Muscle layer of duodenum (tissue), 2 donors: ENCODE measurements at regions not wholly inside any gene's neighbourhood (a gene's known extent, or its start where the extent isn't known, plus 50 kb on each side); places are given as distances from the start of the nearest gene placed in this dataset.

Experiments
- H3K27ac ChIP-seq: one replicate; pipeline ENCODE4 v1.7.0; 2013; ENCODE audit warnings: mild to moderate bottlenecking, low read length
- H3K27me3 ChIP-seq: one replicate; pipeline ENCODE4 v1.7.0; 2013; ENCODE audit warnings: low read depth, mild to moderate bottlenecking, control low read depth, low read length
- H3K36me3 ChIP-seq, 2 donors: one replicate each; pipeline ENCODE4 v1.7.0; 2013; ENCODE audit warnings: low read length in 2 of 2, control low read depth in 1 of 2, mild to moderate bottlenecking in 1 of 2; ENCODE audit not compliant: insufficient read depth in 2 of 2, control insufficient read depth in 1 of 2
- H3K4me1 ChIP-seq, 2 donors: one replicate each; pipeline ENCODE4 v1.7.0; 2013; ENCODE audit warnings: low read length in 2 of 2, mild to moderate bottlenecking in 2 of 2, control low read depth in 1 of 2, moderate library complexity in 1 of 2; ENCODE audit not compliant: insufficient read depth in 2 of 2, control insufficient read depth in 1 of 2
- H3K4me3 ChIP-seq, 2 donors: one replicate each; pipeline ENCODE4 v1.7.0; 2013; ENCODE audit warnings: low read length in 2 of 2, low read depth in 1 of 2, mild to moderate bottlenecking in 1 of 2
- H3K9me3 ChIP-seq, 2 donors: one replicate each; pipeline ENCODE4 v1.7.0; 2013; ENCODE audit warnings: low read length in 2 of 2, control low read depth in 1 of 2, mild to moderate bottlenecking in 1 of 2; ENCODE audit not compliant: control insufficient read depth in 1 of 2
- donor health status: healthy.

- no peaks in the 10 kb centered on the region for H3K36me3 ChIP-seq
- no peaks in the 10 kb centered on the region for H3K9me3 ChIP-seq
- H3K4me1 ChIP-seq, result no peaks in the 10 kb centered on the region
- H3K27me3 ChIP-seq, result no peaks in the 10 kb centered on the region
- H3K4me3 ChIP-seq, result no peak overlapping the region
- H3K27ac ChIP-seq, result no peak overlapping the region
These were observed 112.9 kb upstream of the ATP8B1 start for GRCh38 chr18:57915865-57916582.

- Histone ChIP-seq H3K9me3 (no peaks in the 10 kb centered on the region), H3K27me3 (no peaks in the 10 kb centered on the region), H3K4me1 (no peaks in the 10 kb centered on the region), H3K36me3 (no peaks in the 10 kb centered on the region), H3K4me3 (no peak overlapping the region), H3K27ac (no peak overlapping the region)
These were observed 112.1 kb upstream of the ATP8B1 start for GRCh38 chr18:57915248-57915647.

- Histone ChIP-seq H3K9me3 (no peaks in the 10 kb centered on the region), H3K4me1 (no peaks in the 10 kb centered on the region), H3K36me3 (no peaks in the 10 kb centered on the region), H3K27ac (no peak overlapping the region), H3K27me3 (no peaks in the 10 kb centered on the region), H3K4me3 (no peak overlapping the region)
These were observed 110.6 kb upstream of the ATP8B1 start for GRCh38 chr18:57913686-57914085.

- Histone ChIP-seq H3K36me3 (no peaks in the 10 kb centered on the region), H3K9me3 (no peaks in the 10 kb centered on the region), H3K27me3 (no peaks in the 10 kb centered on the region), H3K27ac (no peak overlapping the region), H3K4me1 (no peaks in the 10 kb centered on the region), H3K4me3 (no peak overlapping the region)
These were observed 107.7 kb upstream of the ATP8B1 start for GRCh38 chr18:57910817-57911216.

GRCh38 chr18:57910134-57910533 is 107.0 kb upstream of the ATP8B1 start:
- Histone ChIP-seq H3K27me3 (no peaks in the 10 kb centered on the region), H3K4me3 (no peak overlapping the region), H3K27ac (no peak overlapping the region), H3K4me1 (no peaks in the 10 kb centered on the region), H3K9me3 (no peaks in the 10 kb centered on the region), H3K36me3 (no peaks in the 10 kb centered on the region)

GRCh38 chr18:57909620-57910019 is 106.5 kb upstream of the ATP8B1 start:
- H3K9me3 ChIP-seq, result no peaks in the 10 kb centered on the region
- no peaks in the 10 kb centered on the region for H3K4me1 ChIP-seq
- no peak overlapping the region for H3K27ac ChIP-seq
- H3K27me3 ChIP-seq, result no peaks in the 10 kb centered on the region
- H3K36me3 ChIP-seq, result no peaks in the 10 kb centered on the region
- H3K4me3 ChIP-seq, result no peak overlapping the region

GRCh38 chr18:57908092-57908491 is 105.0 kb upstream of the ATP8B1 start:
- Histone ChIP-seq H3K27ac (no peak overlapping the region), H3K4me3 (no peak overlapping the region), H3K9me3 (no peaks in the 10 kb centered on the region)

GRCh38 chr18:57907550-57907949 is 104.4 kb upstream of the ATP8B1 start:
- no peaks in the 10 kb centered on the region for H3K36me3 ChIP-seq
- H3K27ac ChIP-seq, result no peak overlapping the region
- no peaks in the 10 kb centered on the region for H3K27me3 ChIP-seq
- H3K4me1 ChIP-seq, result no peaks in the 10 kb centered on the region
- H3K4me3 ChIP-seq, result no peak overlapping the region
- no peaks in the 10 kb centered on the region for H3K9me3 ChIP-seq

More at GRCh38 chr18:57908092-57908491, 105.0 kb upstream of the ATP8B1 start:
- H3K4me1 ChIP-seq, result no peaks in the 10 kb centered on the region
- H3K36me3 ChIP-seq, result no peaks in the 10 kb centered on the region
- H3K27me3 ChIP-seq, result no peaks in the 10 kb centered on the region

- Histone ChIP-seq H3K36me3 (no peaks in the 10 kb centered on the region), H3K4me3 (no peak overlapping the region), H3K9me3 (no peaks in the 10 kb centered on the region), H3K27me3 (no peaks in the 10 kb centered on the region), H3K4me1 (no peaks in the 10 kb centered on the region), H3K27ac (no peak overlapping the region)
These were observed 103.7 kb upstream of the ATP8B1 start for GRCh38 chr18:57906852-57907251.

GRCh38 chr18:57904535-57904934 is 101.4 kb upstream of the ATP8B1 start:
- Histone ChIP-seq H3K27me3 (no peaks in the 10 kb centered on the region), H3K4me3 (no peak overlapping the region), H3K36me3 (no peaks in the 10 kb centered on the region), H3K27ac (no peak overlapping the region), H3K9me3 (no peaks in the 10 kb centered on the region), H3K4me1 (no peaks in the 10 kb centered on the region)

GRCh38 chr18:57902721-57903120 is 99.6 kb upstream of the ATP8B1 start:
- no peaks in the 10 kb centered on the region for H3K27me3 ChIP-seq
- no peaks in the 10 kb centered on the region for H3K4me1 ChIP-seq
- H3K27ac ChIP-seq, result no peak overlapping the region
- no peaks in the 10 kb centered on the region for H3K9me3 ChIP-seq
- H3K4me3 ChIP-seq, result no peak overlapping the region
- no peaks in the 10 kb centered on the region for H3K36me3 ChIP-seq
